Ishikawa (cell line): ENCODE measurements at regions not wholly inside any gene's neighbourhood (a gene's known extent, or its start where the extent isn't known, plus 50 kb on each side); places are given as distances from the start of the nearest gene placed in this dataset.

Experiments used
- CEBPB ChIP-seq: IDR thresholded peaks from 2 replicates; pipeline ENCODE4 v1.6.1; 2012
- CREB1 ChIP-seq: IDR thresholded peaks from 2 replicates; pipeline ENCODE4 v1.6.1; 2012; ENCODE audit warnings: low read depth
- EGR1 ChIP-seq: IDR thresholded peaks from 2 replicates; pipeline ENCODE4 v1.6.1; 2012
- EP300 ChIP-seq: IDR thresholded peaks from 2 replicates; pipeline ENCODE4 v1.6.1; 2012; ENCODE audit warnings: borderline replicate concordance
- FOXM1 ChIP-seq: IDR thresholded peaks from 2 replicates; pipeline ENCODE4 v1.6.1; 2012; ENCODE audit warnings: low read depth, borderline replicate concordance
- NFIC ChIP-seq: IDR thresholded peaks from 2 replicates; pipeline ENCODE4 v1.6.1; 2012
- RAD21 ChIP-seq: IDR thresholded peaks from 2 replicates; pipeline ENCODE4 v1.6.1; 2012; ENCODE audit warnings: low read depth
- TAF1 ChIP-seq: IDR thresholded peaks from 2 replicates; pipeline ENCODE4 v1.6.1; 2012; ENCODE audit warnings: low read depth, mild to moderate bottlenecking
- TCF12 ChIP-seq: IDR thresholded peaks from 2 replicates; pipeline ENCODE4 v1.6.1; 2012; ENCODE audit warnings: low read depth
- TEAD4 ChIP-seq: IDR thresholded peaks from 2 replicates; pipeline ENCODE4 v1.6.1; 2012
- YY1 ChIP-seq: IDR thresholded peaks from 2 replicates; pipeline ENCODE4 v1.6.1; 2012; ENCODE audit warnings: low read depth
- ZBTB7A ChIP-seq: IDR thresholded peaks from 2 replicates; pipeline ENCODE4 v1.6.1; 2012; ENCODE audit warnings: low read depth
- TF ChIP-seq, protein P1 (sequence below): IDR thresholded peaks from 2 replicates; pipeline ENCODE4 v1.6.1; 2012
- TF ChIP-seq, protein P2 (sequence below): IDR thresholded peaks from 2 replicates; pipeline ENCODE4 v1.6.1; 2012
- TF ChIP-seq, protein P3 (sequence below): IDR thresholded peaks from 2 replicates; pipeline ENCODE4 v1.6.1; 2012; ENCODE audit warnings: low read depth, mild to moderate bottlenecking

DNA sequence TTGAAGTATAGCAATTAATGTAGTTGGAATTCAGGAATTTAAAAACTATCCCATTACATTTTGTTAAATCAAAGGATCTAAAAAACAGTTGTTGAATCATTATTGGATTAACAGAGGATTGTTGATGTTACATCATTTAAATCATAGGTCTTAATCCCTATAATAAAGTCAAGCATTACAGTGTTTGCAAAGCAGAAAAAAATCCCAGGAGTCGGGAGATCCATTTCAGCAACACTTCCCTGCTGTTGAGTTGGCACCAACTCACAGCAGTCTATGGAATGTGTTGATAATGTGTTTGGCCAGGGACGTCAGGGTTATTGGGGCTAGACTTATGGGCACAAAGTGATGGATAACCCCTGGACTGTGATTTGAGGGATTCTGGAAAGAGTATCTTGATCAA lies 99.1 kb upstream of the TMTC1 start:
- 0 out of 2 replicates have a peak, but pooled peaks have one; percentile 21 for TF ChIP-seq FOXM1
- peak; percentile 38 for TF ChIP-seq NFIC
- TF ChIP-seq EGR1: no peak

DNA sequence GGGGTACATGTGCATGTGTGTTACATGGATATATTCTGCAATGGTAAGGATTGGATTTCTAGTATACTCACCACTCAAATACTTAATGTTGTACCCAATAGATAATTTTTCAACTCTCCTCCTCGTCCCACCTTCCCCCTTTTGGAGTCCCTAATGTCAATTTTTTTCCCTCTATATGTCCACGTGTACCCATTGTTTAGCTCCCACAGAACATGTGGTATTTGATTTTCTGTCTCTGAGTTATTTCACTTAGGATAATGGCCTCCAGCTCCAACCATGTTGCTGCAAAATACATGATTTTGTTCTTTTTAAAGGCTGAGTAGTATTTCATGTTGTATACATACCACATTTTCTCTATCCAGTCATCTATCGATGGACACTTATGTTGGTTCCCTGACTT lies 97.2 kb upstream of the TMTC1 start:
- TF ChIP-seq, protein P1, sequence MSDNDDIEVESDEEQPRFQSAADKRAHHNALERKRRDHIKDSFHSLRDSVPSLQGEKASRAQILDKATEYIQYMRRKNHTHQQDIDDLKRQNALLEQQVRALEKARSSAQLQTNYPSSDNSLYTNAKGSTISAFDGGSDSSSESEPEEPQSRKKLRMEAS: no peak
- TF ChIP-seq NFIC: no peak
- no peak for TF ChIP-seq EGR1
- no peak for TF ChIP-seq TCF12
- no peak for TF ChIP-seq FOXM1
- no peak for TF ChIP-seq CEBPB
- TF ChIP-seq, protein P2, sequence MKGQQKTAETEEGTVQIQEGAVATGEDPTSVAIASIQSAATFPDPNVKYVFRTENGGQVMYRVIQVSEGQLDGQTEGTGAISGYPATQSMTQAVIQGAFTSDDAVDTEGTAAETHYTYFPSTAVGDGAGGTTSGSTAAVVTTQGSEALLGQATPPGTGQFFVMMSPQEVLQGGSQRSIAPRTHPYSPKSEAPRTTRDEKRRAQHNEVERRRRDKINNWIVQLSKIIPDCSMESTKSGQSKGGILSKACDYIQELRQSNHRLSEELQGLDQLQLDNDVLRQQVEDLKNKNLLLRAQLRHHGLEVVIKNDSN: no peak
- no peak for TF ChIP-seq CREB1
- TF ChIP-seq, protein P3, sequence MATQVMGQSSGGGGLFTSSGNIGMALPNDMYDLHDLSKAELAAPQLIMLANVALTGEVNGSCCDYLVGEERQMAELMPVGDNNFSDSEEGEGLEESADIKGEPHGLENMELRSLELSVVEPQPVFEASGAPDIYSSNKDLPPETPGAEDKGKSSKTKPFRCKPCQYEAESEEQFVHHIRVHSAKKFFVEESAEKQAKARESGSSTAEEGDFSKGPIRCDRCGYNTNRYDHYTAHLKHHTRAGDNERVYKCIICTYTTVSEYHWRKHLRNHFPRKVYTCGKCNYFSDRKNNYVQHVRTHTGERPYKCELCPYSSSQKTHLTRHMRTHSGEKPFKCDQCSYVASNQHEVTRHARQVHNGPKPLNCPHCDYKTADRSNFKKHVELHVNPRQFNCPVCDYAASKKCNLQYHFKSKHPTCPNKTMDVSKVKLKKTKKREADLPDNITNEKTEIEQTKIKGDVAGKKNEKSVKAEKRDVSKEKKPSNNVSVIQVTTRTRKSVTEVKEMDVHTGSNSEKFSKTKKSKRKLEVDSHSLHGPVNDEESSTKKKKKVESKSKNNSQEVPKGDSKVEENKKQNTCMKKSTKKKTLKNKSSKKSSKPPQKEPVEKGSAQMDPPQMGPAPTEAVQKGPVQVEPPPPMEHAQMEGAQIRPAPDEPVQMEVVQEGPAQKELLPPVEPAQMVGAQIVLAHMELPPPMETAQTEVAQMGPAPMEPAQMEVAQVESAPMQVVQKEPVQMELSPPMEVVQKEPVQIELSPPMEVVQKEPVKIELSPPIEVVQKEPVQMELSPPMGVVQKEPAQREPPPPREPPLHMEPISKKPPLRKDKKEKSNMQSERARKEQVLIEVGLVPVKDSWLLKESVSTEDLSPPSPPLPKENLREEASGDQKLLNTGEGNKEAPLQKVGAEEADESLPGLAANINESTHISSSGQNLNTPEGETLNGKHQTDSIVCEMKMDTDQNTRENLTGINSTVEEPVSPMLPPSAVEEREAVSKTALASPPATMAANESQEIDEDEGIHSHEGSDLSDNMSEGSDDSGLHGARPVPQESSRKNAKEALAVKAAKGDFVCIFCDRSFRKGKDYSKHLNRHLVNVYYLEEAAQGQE: no peak
- no peak for TF ChIP-seq TAF1
- TF ChIP-seq EP300: no peak
- no peak for TF ChIP-seq ZBTB7A
- TF ChIP-seq YY1: no peak
- TF ChIP-seq RAD21: no peak
- TF ChIP-seq TEAD4: no peak

DNA sequence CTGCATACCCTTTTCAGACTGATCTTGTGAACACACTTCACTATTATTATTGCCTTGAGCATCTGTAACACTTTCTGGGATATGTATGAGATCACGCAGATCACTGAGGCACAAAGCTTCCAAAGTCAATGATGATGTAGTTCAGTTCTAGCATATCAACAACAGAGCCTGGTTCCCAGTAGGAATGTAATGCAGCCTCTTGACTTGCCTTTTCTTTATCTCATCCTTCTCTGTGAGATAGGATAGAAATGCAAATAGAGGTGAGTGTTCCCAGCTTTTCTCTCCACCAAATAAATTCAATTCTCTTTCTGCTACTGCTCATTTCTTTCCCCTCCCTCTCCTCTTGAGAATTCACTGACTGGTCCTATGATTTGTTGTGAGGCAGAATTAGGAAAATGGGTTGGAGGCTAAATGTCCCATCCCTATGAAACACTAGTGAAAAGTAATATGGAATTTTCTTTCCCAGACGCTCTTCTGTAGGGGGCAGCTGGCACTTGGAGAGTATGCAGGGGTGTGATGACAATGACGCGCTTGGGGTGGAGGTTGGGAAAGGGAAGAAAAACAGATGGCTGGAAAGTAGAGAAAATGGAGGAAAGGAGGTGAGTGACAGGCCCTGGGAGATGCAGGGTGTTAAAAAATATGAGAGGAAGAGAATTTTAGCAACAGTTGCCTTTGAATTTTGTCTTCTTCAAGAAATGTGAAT lies 96.0 kb upstream of the TMTC1 start:
- TF ChIP-seq NFIC (no peak), CREB1 (no peak), ZBTB7A (no peak), EP300 (no peak)
- TF ChIP-seq, protein P3: no peak

DNA sequence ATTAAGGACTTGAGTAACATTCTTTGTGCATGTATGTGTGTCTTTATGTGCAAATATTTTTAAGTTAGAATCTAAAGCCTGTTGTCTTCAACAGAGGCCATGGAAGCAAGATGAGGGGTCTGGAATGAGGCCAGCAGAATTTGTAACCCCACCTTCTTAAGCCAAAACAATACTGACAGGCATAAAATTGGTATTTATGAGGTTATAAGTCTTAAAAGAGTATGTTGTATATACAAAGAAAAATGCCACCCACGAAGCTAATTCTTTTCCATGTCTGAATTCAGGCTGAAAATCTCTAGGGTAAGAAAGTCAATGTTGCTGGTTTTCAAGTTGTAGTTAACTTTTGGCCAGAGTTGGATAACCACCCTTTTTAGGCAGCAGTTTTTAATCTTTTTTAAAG lies 86.2 kb upstream of the TMTC1 start:
- TF ChIP-seq, protein P1: no peak
- TF ChIP-seq, protein P3: no peak
- no peak for TF ChIP-seq ZBTB7A
- TF ChIP-seq TEAD4: no peak
- no peak for TF ChIP-seq RAD21
- no peak for TF ChIP-seq CREB1
- no peak for TF ChIP-seq EP300
- TF ChIP-seq, protein P2: no peak
- TF ChIP-seq NFIC: no peak
- TF ChIP-seq CEBPB: no peak

DNA sequence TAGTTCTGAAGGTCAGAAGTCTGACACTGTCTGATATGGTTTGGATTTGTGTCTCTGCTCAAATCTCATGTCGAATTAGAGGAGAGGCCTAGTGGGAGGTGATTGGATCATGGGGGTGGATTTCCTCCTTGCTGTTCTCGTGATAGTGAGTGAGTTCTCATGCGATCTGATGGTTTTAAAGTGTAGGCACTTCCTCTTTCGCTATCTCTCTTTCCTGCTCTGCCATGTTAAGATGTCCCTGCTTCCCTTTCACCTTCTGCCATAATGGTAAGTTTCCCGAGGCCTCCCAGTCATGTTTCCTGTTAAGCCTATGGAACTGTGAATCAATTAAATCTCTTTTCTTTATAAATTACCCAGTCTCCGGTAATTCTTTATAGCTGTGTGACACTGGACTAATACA lies 84.1 kb upstream of the TMTC1 start:
- TF ChIP-seq YY1 (no peak), FOXM1 (no peak)
- TF ChIP-seq, protein P2: no peak
